Epithelial cell of esophagus (primary cell): ENCODE measurements at regions not wholly inside any gene's neighbourhood (a gene's known extent, or its start where the extent isn't known, plus 50 kb on each side); places are given as distances from the start of the nearest gene placed in this dataset.
"Not testable (repeated sequence)": the region's sequence is repeated elsewhere in the genome, so short reads cannot be mapped to it uniquely, and the experiment has no call there.

Experiments used
- DNase-seq: peaks from one replicate; pipeline ENCODE4 v3.0.0; 2010; ENCODE audit warnings: low read depth
- H3K4me3 ChIP-seq: 2 replicates; pipeline ENCODE4 v1.5.1; 2011; ENCODE audit warnings: mild to moderate bottlenecking, low read length, control low read depth
- CTCF ChIP-seq: IDR thresholded peaks from 2 replicates; pipeline ENCODE4 v1.5.1; 2011; ENCODE audit warnings: low read depth, mild to moderate bottlenecking, low read length, control low read depth, inconsistent platforms; ENCODE audit not compliant: insufficient read depth; ENCODE audit errors: missing control alignments

DNA sequence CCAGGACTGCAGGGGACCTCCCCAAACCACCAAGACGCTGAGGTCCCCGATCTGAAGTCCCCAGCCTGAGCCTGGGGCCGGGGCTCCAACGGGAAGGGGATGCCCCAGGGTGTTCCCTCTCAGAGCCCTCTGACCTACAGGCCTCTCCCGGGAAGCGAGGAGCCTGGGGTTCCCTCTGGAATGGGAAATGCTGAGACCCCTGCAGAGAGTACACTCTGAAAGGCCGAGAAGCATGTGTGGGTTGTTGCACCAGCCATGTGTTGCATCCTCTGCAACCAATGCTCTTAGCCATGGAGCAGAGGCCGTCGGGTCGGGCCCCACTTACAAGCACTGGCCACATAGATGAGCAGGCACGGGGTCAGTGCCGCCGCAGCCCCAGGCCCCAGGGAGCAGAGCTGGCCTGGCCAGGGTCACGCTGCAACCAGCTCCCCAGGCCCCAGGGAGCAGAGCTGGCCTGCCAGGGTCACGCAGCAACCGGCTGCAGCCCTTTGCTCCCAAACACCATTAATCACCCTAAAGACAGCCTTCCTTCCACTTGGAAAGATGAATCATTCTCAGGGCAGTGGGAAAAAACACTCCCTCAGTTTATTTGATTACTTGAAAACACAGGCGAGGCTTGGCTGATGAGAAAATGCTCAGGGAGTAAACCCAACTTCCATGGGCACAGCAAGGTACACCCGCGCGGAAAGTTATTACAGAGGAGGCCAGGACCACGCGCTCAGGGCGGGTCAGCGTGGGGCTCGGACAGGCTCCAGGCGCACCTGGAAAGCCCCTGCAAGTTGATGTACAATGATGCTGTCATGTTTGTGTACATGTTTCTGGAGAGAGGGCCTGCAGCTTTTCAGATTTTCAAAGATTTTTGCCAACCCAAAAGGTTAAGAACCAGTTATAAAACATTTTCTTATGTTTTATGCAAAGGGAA lies 78.0 kb upstream of the AFDN start:
- TF ChIP-seq CTCF, result no peak
- H3K4me3 ChIP-seq, result no peak overlapping the region
- no peak for DNase-seq

DNA sequence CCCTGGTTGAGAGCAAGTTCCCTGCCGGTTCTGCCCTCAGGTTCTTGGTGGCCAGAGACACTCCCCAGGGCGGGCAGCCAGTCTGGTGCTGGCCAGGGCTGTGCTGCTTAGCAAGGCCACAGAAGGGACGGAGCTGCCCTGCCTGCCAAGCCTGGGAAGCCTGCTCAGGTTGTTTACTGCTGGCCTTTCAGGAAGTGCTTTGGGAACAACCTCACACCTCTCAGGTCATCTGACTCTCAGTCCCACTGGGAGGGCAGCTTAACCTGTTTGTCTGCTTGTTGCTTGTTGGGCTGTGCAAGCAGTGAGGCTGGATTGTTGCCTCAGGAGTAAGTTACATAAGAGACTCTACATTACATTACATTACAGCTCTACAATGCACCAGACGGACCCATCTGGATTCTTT lies 75.8 kb upstream of the AFDN start:
- peak; percentile 79 for DNase-seq
- no peak for TF ChIP-seq CTCF
- H3K4me3 ChIP-seq, result peak overlapping the region; percentile 8

- TF ChIP-seq CTCF, result no peak
- H3K4me3 ChIP-seq, result no peak overlapping the region
These were observed 75.1 kb upstream of the AFDN start for GRCh38 chr6:167751579-167752115.

DNA sequence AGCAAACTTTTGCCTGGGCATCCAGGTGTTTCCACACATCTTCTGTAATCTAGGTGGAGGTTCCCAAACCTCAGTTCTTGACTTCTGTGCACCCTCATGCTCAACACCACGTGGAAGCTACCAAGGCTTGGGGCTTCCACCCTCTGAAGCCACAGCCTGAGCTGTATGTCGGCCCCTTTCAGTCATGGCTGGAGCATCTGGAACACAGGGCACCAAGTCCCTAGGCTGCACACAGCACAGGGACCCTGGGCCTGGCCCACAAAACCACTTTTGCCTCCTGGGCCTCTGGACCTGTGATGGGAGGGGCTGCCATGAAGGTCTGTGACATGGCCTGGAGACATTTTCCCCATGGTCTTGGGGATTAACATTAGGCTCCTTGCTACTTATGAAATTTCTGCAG lies 73.4 kb upstream of the AFDN start:
- not testable (repeated sequence) for DNase-seq, H3K4me3 ChIP-seq

More at GRCh38 chr6:167751579-167752115, 75.1 kb upstream of the AFDN start:
- DNase-seq, result no peak

GRCh38 chr6:167754691-167755090 lies 72.0 kb upstream of the AFDN start:
- no peak for TF ChIP-seq CTCF
- H3K4me3 ChIP-seq, result no peak overlapping the region
- no peak for DNase-seq

DNA sequence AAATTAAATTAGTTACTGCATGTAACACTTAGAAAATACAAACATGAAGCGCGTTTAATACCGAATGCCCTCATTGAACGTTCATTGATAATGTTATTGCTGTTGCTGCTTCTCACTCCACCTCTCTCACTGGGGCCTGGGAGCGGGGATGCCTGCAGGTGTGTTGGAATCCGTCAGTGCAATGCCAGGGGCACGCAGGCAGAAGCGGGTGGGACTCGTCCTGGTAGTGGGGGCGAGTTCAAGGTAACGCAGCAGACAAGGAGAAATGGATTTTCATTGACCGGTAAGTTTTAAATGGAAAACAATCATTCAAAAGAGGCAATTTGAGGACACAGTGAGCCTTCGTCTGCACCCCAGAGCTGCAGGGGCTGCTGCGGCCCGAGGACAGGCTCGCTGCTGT lies 71.2 kb upstream of the AFDN start:
- no peak for DNase-seq
- no peak overlapping the region for H3K4me3 ChIP-seq
- TF ChIP-seq CTCF, result no peak

DNA sequence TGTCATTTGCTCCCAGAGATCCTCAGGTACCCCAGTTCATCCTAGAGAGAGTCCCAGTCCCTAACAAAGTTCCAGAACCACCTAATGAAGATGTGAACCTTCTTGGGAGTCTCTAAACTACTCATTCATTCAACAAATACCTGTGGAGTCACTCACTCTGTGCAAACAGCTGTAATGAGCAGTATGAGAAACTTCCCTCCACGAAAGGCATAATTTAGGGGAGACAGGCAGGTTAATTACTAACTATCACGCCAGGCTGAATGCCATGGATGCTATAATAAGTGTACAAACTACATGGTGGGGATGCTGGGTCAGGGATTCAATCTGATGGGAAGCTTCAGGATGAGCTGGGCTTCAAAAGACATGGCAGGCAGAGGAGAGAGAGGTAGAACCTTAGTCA lies 70.1 kb upstream of the AFDN start:
- TF ChIP-seq CTCF, result no peak
- no peak for DNase-seq
- H3K4me3 ChIP-seq, result no peak overlapping the region
